Activated naive CD8-positive, alpha-beta T cell treated with anti-CD3 and anti-CD28 coated beads for 36 hours (primary cell): ENCODE measurements at regions not wholly inside any gene's neighbourhood (a gene's known extent, or its start where the extent isn't known, plus 50 kb on each side); places are given as distances from the start of the nearest gene placed in this dataset.
"Not testable (repeated sequence)": the region's sequence is repeated elsewhere in the genome, so short reads cannot be mapped to it uniquely, and the experiment has no call there.

Experiments
- DNase-seq: peaks from one replicate; pipeline ENCODE4 v3.0.0; 2021
- H3K27ac Mint-ChIP-seq: one replicate; pipeline ENCODE4 v1.8.0; 2022; ENCODE audit warnings: mild to moderate bottlenecking, moderate library complexity, mixed read lengths
- H3K27me3 Mint-ChIP-seq: one replicate; pipeline ENCODE4 v1.8.0; 2022; ENCODE audit warnings: mild to moderate bottlenecking, mixed read lengths
- H3K36me3 Mint-ChIP-seq: one replicate; pipeline ENCODE4 v1.8.0; 2021; ENCODE audit warnings: mild to moderate bottlenecking, mixed read lengths
- H3K4me1 Mint-ChIP-seq: one replicate; pipeline ENCODE4 v1.8.0; 2021; ENCODE audit warnings: mixed read lengths
- H3K4me3 Mint-ChIP-seq: one replicate; pipeline ENCODE4 v1.8.0; 2022; ENCODE audit warnings: mild to moderate bottlenecking, moderate library complexity, mixed read lengths
- H3K9me3 Mint-ChIP-seq: one replicate; pipeline ENCODE4 v1.8.0; 2022; ENCODE audit warnings: mixed read lengths

GRCh38 chr1:102500758-102501157 is 504.0 kb upstream of the OLFM3 start:
- DNase-seq: no peak
- no peaks in the 10 kb centered on the region for H3K27me3 Mint-ChIP-seq
- H3K36me3 Mint-ChIP-seq: no peaks in the 10 kb centered on the region
- no peak overlapping the region for H3K4me3 Mint-ChIP-seq
- peaks cover 9% of the 10 kb centered on the region for H3K9me3 Mint-ChIP-seq
- no peaks in the 10 kb centered on the region for H3K4me1 Mint-ChIP-seq
- H3K27ac Mint-ChIP-seq: no peak overlapping the region

- no peak overlapping the region for H3K4me3 Mint-ChIP-seq
- H3K4me1 Mint-ChIP-seq: no peaks in the 10 kb centered on the region
- no peak for DNase-seq
- H3K9me3 Mint-ChIP-seq: peaks cover 14% of the 10 kb centered on the region
- H3K27ac Mint-ChIP-seq: no peak overlapping the region
- H3K27me3 Mint-ChIP-seq: no peaks in the 10 kb centered on the region
- no peaks in the 10 kb centered on the region for H3K36me3 Mint-ChIP-seq
Measured at GRCh38 chr1:102498929-102499328, 502.2 kb upstream of the OLFM3 start.

GRCh38 chr1:102497810-102498209 is 501.1 kb upstream of the OLFM3 start:
- H3K27ac Mint-ChIP-seq, DNase-seq: not testable (repeated sequence)
- H3K9me3 Mint-ChIP-seq: peaks cover 14% of the 10 kb centered on the region

GRCh38 chr1:102472520-102472919 is 475.8 kb upstream of the OLFM3 start:
- no peak overlapping the region for H3K27ac Mint-ChIP-seq
- no peak overlapping the region for H3K4me3 Mint-ChIP-seq
- H3K4me1 Mint-ChIP-seq: no peaks in the 10 kb centered on the region
- H3K9me3 Mint-ChIP-seq: no peaks in the 10 kb centered on the region
- no peaks in the 10 kb centered on the region for H3K36me3 Mint-ChIP-seq
- no peaks in the 10 kb centered on the region for H3K27me3 Mint-ChIP-seq
- DNase-seq: no peak

More at GRCh38 chr1:102497810-102498209, 501.1 kb upstream of the OLFM3 start:
- not testable (repeated sequence) for H3K27me3 Mint-ChIP-seq, H3K4me3 Mint-ChIP-seq, H3K36me3 Mint-ChIP-seq, H3K4me1 Mint-ChIP-seq

- no peak overlapping the region for H3K4me3 Mint-ChIP-seq
- no peaks in the 10 kb centered on the region for H3K4me1 Mint-ChIP-seq
- DNase-seq: no peak
- no peaks in the 10 kb centered on the region for H3K27me3 Mint-ChIP-seq
- no peaks in the 10 kb centered on the region for H3K36me3 Mint-ChIP-seq
- no peak overlapping the region for H3K27ac Mint-ChIP-seq
- no peaks in the 10 kb centered on the region for H3K9me3 Mint-ChIP-seq
Measured at GRCh38 chr1:102470767-102471166, 474.0 kb upstream of the OLFM3 start.

- H3K27me3 Mint-ChIP-seq: no peaks in the 10 kb centered on the region
Measured at GRCh38 chr1:102466487-102466886, 469.8 kb upstream of the OLFM3 start.

GRCh38 chr1:102463328-102463727 is 466.6 kb upstream of the OLFM3 start:
- Mint-ChIP-seq H3K36me3 (no peaks in the 10 kb centered on the region), H3K4me1 (no peaks in the 10 kb centered on the region), H3K27ac (no peak overlapping the region), H3K9me3 (no peaks in the 10 kb centered on the region), H3K4me3 (no peak overlapping the region), H3K27me3 (no peaks in the 10 kb centered on the region)
- no peak for DNase-seq

More at GRCh38 chr1:102466487-102466886, 469.8 kb upstream of the OLFM3 start:
- Mint-ChIP-seq H3K4me1 (no peaks in the 10 kb centered on the region), H3K36me3 (no peaks in the 10 kb centered on the region), H3K4me3 (no peak overlapping the region), H3K9me3 (no peaks in the 10 kb centered on the region), H3K27ac (no peak overlapping the region)
- no peak for DNase-seq

GRCh38 chr1:102442317-102442716 is 445.6 kb upstream of the OLFM3 start:
- not testable (repeated sequence) for H3K36me3 Mint-ChIP-seq, DNase-seq, H3K27ac Mint-ChIP-seq, H3K4me1 Mint-ChIP-seq, H3K27me3 Mint-ChIP-seq, H3K4me3 Mint-ChIP-seq
- H3K9me3 Mint-ChIP-seq: peaks cover 14% of the 10 kb centered on the region

GRCh38 chr1:102435483-102435882 is 438.8 kb upstream of the OLFM3 start:
- no peaks in the 10 kb centered on the region for H3K4me1 Mint-ChIP-seq
- DNase-seq: no peak
- no peaks in the 10 kb centered on the region for H3K36me3 Mint-ChIP-seq
- H3K9me3 Mint-ChIP-seq: peaks cover 6% of the 10 kb centered on the region
- H3K27me3 Mint-ChIP-seq: no peaks in the 10 kb centered on the region
- H3K4me3 Mint-ChIP-seq: no peak overlapping the region
- H3K27ac Mint-ChIP-seq: no peak overlapping the region

- Mint-ChIP-seq H3K27ac (no peak overlapping the region), H3K36me3 (no peaks in the 10 kb centered on the region), H3K9me3 (peaks cover 8% of the 10 kb centered on the region), H3K27me3 (no peaks in the 10 kb centered on the region), H3K4me1 (no peaks in the 10 kb centered on the region), H3K4me3 (no peak overlapping the region)
- DNase-seq: peak; percentile 0
Measured at GRCh38 chr1:102434421-102434820, 437.7 kb upstream of the OLFM3 start.

- no peaks in the 10 kb centered on the region for H3K4me1 Mint-ChIP-seq
- peaks cover 8% of the 10 kb centered on the region for H3K9me3 Mint-ChIP-seq
- no peak overlapping the region for H3K27ac Mint-ChIP-seq
- H3K27me3 Mint-ChIP-seq: no peaks in the 10 kb centered on the region
- no peaks in the 10 kb centered on the region for H3K36me3 Mint-ChIP-seq
- H3K4me3 Mint-ChIP-seq: no peak overlapping the region
- no peak for DNase-seq
Measured at GRCh38 chr1:102431253-102431652, 434.5 kb upstream of the OLFM3 start.

GRCh38 chr1:102420034-102420433 is 423.3 kb upstream of the OLFM3 start:
- no peak for DNase-seq
- Mint-ChIP-seq H3K4me1 (no peaks in the 10 kb centered on the region), H3K27me3 (no peaks in the 10 kb centered on the region), H3K9me3 (no peaks in the 10 kb centered on the region), H3K27ac (no peak overlapping the region), H3K4me3 (no peak overlapping the region), H3K36me3 (no peaks in the 10 kb centered on the region)
